ENCODE measurements at regions not wholly inside any gene's neighbourhood (a gene's known extent, or its start where the extent isn't known, plus 50 kb on each side); places are given as distances from the start of the nearest gene placed in this dataset.

- no peak for DNase-seq (ENCODE audit: low read depth in 1 of 2, low spot score in 1 of 2)
- TF ChIP-seq SPI1 (IDR thresholded peaks at IDR 0.05; ENCODE audit: borderline replicate concordance, low read depth) (no peak), REST (IDR thresholded peaks at IDR 0.05; ENCODE audit: insufficient replicate concordance, low read depth) (no peak), POLR2AphosphoS5 (IDR thresholded peaks at IDR 0.05; ENCODE audit: low read depth) (no peak), CTCF (IDR thresholded peaks at IDR 0.05; ENCODE audit: insufficient read depth, low read length) (no peak), GABPA (IDR thresholded peaks at IDR 0.05; ENCODE audit: low read depth) (no peak)
- H3K27ac ChIP-seq (replicated peaks) = no peak overlapping the region
Observed at GRCh38 chr2:111676291-111676822, 207.6 kb downstream of the ANAPC1 start.

GRCh38 chr2:111678161-111678560, 205.8 kb downstream of the ANAPC1 start:
- Histone ChIP-seq H3K27me3 (ENCODE audit: insufficient read depth, poor library complexity, severe bottlenecking) (no peaks in the 10 kb centered on the region), H3K4me3 (replicated peaks; ENCODE audit: insufficient read depth, low read length) (no peak overlapping the region), H3K27ac (replicated peaks) (no peak overlapping the region)
- no peak for DNase-seq (ENCODE audit: low read depth in 1 of 2, low spot score in 1 of 2)
- TF ChIP-seq REST (IDR thresholded peaks at IDR 0.05; ENCODE audit: insufficient replicate concordance, low read depth) = no peak
- TF ChIP-seq GABPA (IDR thresholded peaks at IDR 0.05; ENCODE audit: low read depth) = no peak
- no peak for TF ChIP-seq SPI1 (IDR thresholded peaks at IDR 0.05; ENCODE audit: borderline replicate concordance, low read depth)
- no peak for TF ChIP-seq POLR2AphosphoS5 (IDR thresholded peaks at IDR 0.05; ENCODE audit: low read depth)
- TF ChIP-seq CTCF (IDR thresholded peaks at IDR 0.05; ENCODE audit: insufficient read depth, low read length) = no peak

More at GRCh38 chr2:111676291-111676822, 207.6 kb downstream of the ANAPC1 start:
- H3K27me3 ChIP-seq (ENCODE audit: insufficient read depth, poor library complexity, severe bottlenecking) = no peaks in the 10 kb centered on the region
- no peak overlapping the region for H3K4me3 ChIP-seq (replicated peaks; ENCODE audit: insufficient read depth, low read length)

GRCh38 chr2:111678651-111679050, 205.3 kb downstream of the ANAPC1 start:
- H3K27me3 ChIP-seq (ENCODE audit: insufficient read depth, poor library complexity, severe bottlenecking) = no peaks in the 10 kb centered on the region
- no peak for DNase-seq (ENCODE audit: low read depth in 1 of 2, low spot score in 1 of 2)
- no peak overlapping the region for H3K4me3 ChIP-seq (replicated peaks; ENCODE audit: insufficient read depth, low read length)
- H3K27ac ChIP-seq (replicated peaks) = no peak overlapping the region
- TF ChIP-seq GABPA (IDR thresholded peaks at IDR 0.05; ENCODE audit: low read depth) (no peak), REST (IDR thresholded peaks at IDR 0.05; ENCODE audit: insufficient replicate concordance, low read depth) (no peak), SPI1 (IDR thresholded peaks at IDR 0.05; ENCODE audit: borderline replicate concordance, low read depth) (no peak), POLR2AphosphoS5 (IDR thresholded peaks at IDR 0.05; ENCODE audit: low read depth) (no peak), CTCF (IDR thresholded peaks at IDR 0.05; ENCODE audit: insufficient read depth, low read length) (no peak)
